ENCODE measurements at regions not wholly inside any gene's neighbourhood (a gene's known extent, or its start where the extent isn't known, plus 50 kb on each side); places are given as distances from the start of the nearest gene placed in this dataset.
"Not testable (repeated sequence)": the region's sequence is repeated elsewhere in the genome, so short reads cannot be mapped to it uniquely, and the experiment has no call there.

DNA sequence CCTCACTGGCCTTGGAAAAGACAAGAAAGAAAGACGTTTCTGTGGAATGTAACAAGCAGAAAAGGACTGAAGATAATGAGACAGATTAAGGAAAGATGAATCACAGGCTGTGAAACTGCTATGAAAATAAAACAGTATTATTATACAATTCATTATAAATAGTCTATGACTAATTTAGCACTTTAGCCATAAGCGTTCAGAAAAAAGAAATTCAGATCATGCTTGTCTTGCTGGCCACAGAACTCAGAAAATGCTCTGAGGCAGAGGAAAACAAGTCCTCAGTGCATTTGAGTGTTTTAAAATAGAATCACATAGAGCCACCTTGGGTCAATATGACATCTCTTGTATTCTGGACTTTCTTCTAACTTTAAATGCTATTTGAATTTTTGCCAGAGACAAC, 65.9 kb upstream of the NBPF26 start:
- DNase-seq (ENCODE audit: low read depth in 4 of 4, low spot score in 3 of 4), result not testable (repeated sequence)

DNA sequence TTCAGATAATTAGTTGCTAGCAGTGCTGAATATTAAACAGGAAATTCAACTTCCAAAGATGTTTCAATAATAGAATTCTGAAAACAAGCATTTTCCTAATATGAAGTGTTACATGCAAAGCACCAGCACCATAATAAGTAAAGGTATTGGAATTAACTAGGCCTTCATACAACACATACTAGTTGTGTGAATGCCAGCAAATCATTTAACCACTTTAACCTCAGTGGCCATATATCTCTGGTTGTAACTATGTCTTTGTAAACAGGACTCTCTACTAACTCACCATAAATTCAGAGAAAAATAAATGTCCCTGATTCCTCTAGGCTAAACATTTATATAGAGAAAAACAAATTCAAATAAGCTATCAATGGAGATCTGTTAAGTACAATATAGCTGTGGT, 65.1 kb upstream of the NBPF26 start:
- not testable (repeated sequence) for DNase-seq (ENCODE audit: low read depth in 4 of 4, low spot score in 3 of 4)

GRCh38 chr1:120659133-120659532, 64.6 kb upstream of the NBPF26 start:
- not testable (repeated sequence) for DNase-seq (ENCODE audit: low read depth in 4 of 4, low spot score in 3 of 4)

GRCh38 chr1:120664376-120665249, 59.1 kb upstream of the NBPF26 start:
- DNase-seq (ENCODE audit: low read depth in 4 of 4, low spot score in 3 of 4), result not testable (repeated sequence)

DNA sequence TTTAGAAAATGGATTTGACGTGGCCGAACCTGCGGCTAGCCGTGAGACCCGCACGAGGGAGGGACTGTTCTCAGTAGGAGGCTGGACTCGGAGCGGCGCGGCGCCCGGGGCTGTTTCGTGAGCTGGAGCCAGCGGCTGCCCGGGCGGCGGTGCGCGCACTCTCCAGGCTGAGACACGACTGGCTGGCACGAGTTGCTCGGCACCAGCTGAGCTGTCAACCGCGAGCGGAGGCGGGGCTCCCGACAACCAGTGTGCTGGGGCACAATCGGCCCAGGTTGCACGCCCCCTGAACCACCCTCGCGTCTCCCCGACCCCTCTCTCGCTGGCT, 58.5 kb upstream of the NBPF26 start:
- DNase-seq (ENCODE audit: low read depth in 4 of 4, low spot score in 3 of 4), result not testable (repeated sequence)

GRCh38 chr1:120668187-120668586, 55.6 kb upstream of the NBPF26 start:
- DNase-seq (ENCODE audit: low read depth in 4 of 4, low spot score in 3 of 4), result not testable (repeated sequence)
